Fibroblast of mammary gland (primary cell): ENCODE measurements at regions not wholly inside any gene's neighbourhood (a gene's known extent, or its start where the extent isn't known, plus 50 kb on each side); places are given as distances from the start of the nearest gene placed in this dataset.

Experiments
- DNase-seq: peaks from one replicate; pipeline ENCODE4 v3.0.0-alpha.2; 2010; ENCODE audit warnings: low read depth
- H3K4me3 ChIP-seq: 2 replicates; pipeline ENCODE4 v1.5.1; 2011; ENCODE audit warnings: low read depth, mild to moderate bottlenecking, low read length, moderate library complexity; ENCODE audit not compliant: control insufficient read depth
- TF ChIP-seq, protein P1 (sequence below): conservative IDR thresholded peaks from 2 replicates; pipeline ENCODE4 v1.5.1; 2011; ENCODE audit warnings: low read depth, low read length, inconsistent platforms; ENCODE audit not compliant: control insufficient read depth, insufficient read depth

DNA sequence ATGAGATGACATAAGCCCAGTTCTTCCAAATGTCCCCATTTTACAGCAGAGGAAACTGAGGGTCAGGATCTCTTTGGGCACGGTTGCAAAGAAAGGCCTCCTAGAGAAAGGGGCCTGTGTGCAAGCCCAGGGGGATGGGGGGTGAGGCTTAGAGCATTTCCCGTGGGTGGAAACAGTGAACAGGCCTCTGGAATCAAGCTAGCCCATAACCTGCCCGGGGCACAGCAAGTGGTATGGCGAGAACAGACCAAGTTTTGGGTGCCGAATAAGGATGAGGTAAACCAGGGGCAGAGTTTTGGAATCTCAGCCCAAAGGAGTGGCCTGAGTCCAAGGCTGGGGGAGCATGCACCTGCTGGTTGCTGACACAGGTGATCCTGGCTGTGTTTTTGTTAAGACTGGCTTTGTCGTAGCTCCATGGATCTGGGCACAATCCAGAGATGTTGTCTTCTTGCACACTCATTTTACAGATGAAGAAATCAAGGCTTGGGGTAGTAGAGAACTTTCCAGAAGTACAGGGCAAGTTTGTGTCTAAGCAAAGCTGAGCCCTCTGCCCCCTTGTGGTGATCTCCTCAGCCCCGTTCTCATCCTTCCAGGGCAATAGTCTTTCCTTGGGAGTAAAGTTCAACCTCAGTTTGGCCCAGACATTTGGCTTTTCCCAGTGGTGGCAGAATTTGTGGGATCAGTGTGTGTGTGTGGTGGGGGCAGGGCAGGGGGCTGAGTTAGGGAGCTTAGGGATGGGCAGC, 53.5 kb upstream of the MYEOV start:
- TF ChIP-seq, protein P1, sequence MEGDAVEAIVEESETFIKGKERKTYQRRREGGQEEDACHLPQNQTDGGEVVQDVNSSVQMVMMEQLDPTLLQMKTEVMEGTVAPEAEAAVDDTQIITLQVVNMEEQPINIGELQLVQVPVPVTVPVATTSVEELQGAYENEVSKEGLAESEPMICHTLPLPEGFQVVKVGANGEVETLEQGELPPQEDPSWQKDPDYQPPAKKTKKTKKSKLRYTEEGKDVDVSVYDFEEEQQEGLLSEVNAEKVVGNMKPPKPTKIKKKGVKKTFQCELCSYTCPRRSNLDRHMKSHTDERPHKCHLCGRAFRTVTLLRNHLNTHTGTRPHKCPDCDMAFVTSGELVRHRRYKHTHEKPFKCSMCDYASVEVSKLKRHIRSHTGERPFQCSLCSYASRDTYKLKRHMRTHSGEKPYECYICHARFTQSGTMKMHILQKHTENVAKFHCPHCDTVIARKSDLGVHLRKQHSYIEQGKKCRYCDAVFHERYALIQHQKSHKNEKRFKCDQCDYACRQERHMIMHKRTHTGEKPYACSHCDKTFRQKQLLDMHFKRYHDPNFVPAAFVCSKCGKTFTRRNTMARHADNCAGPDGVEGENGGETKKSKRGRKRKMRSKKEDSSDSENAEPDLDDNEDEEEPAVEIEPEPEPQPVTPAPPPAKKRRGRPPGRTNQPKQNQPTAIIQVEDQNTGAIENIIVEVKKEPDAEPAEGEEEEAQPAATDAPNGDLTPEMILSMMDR, result peak; percentile 47
- peak; percentile 26 for DNase-seq

GRCh38 chr11:69241075-69241740, 52.7 kb upstream of the MYEOV start:
- H3K4me3 ChIP-seq, result no peak overlapping the region
- no peak for DNase-seq
- TF ChIP-seq, protein P1, result no peak

More for the DNA sequence above, 53.5 kb upstream of the MYEOV start:
- no peak overlapping the region for H3K4me3 ChIP-seq

DNA sequence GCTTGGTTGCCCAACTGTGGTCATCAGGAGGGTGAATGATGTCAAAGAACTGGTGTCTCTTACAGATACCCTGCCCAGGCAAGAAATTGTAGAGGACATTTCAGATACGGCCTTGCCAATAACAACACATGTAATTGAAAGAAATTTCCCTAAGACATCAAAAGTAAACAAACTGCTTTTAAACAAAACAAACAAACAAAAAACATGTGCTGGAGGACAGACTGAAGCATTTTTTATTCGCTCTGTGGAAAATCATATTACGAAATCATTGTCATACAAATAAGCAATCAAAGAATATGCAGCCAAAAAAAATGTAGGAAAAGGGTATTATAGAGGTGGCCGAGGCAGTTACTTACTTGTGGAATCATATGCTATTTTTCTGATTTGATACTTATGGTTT, 52.1 kb upstream of the MYEOV start:
- TF ChIP-seq, protein P1, result no peak
- DNase-seq, result no peak
- H3K4me3 ChIP-seq, result no peak overlapping the region

DNA sequence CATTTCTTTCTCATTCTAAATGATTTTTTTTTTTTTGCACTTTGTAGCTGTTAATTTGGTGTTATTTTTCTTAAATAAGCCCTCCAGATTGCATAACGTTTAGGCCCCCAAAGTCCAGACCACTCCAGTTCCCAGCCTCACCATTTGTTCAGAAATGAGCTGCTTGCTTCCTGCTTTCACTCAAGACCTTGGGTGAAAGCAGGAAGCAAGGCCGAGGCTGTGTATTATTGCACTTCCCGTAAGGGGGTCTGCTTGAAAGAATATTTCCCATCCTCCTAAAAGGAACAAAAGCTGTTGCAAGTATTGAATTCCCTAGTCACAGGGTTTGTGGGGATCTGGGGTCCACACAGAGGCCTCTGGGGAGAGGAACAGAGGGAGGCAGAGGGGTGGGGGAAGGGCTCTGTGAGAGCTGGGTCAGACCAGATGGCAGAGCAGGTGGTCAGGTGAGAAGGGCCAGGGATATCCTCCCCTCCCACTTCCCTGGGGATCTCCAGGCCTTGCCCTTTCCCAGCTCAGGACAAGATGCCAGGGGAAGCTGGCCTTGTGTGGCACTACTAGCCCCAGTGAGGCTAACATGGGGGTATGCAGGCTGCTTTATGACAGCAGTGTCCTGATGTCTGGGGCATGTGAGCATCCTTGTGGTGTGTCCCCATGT, 51.6 kb upstream of the MYEOV start:
- no peak overlapping the region for H3K4me3 ChIP-seq
- TF ChIP-seq, protein P1, result no peak
- no peak for DNase-seq

DNA sequence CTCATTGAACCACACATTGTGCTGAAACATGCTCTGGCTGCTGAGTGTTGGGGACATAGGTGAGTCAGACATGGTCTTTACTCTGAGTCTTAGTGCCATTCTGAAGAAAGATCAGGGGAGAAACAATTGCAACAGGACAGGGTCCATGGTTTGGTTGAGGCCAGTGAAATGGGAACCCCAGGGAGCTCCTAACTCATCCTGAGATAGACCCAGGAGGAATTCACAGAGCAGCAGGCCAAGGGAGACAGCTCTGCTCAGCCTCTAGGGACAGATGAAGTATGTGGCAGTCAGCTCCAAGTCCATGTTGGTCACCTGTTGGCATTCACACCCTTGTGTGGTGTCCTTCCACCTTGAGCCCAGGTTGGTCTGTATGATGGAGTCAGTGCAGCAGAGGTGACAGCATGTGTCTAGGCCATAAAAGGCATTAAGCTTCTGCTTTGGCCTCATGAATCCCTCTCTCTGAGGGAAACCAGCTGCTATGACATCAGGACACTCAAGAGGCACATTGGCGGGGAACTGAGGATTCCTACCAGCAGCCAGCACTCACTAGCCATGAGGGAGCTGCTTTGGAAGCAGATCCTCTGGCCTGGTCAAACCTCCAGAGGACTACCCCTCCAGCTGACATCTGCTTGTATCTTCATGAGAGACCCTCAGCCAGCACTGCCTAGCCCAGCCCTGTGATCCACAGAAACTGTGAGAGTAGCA, 50.3 kb upstream of the MYEOV start:
- no peak overlapping the region for H3K4me3 ChIP-seq
- no peak for DNase-seq
- TF ChIP-seq, protein P1, result no peak
